ENCODE measurements at regions not wholly inside any gene's neighbourhood (a gene's known extent, or its start where the extent isn't known, plus 50 kb on each side); places are given as distances from the start of the nearest gene placed in this dataset.

DNA sequence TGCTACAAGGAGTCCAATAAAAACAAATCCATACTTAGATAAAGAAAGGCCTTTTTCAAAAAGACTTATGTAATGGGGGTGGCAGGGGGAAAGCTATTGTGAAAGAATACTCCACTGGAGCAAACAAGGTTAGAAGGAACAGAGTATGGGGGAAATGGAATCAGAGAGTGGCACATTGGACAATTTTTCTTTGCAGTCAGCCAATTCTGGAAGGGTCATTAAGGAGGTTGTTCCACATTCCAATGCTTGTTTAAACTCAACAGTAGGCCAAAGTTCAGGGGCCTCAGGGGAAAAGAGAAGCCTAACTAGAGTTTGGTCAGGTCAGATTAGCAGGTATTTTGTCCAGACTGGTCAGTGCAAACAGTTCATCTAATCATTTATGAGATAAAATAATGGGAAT is 105.2 kb upstream of the RESF1 start:
- Histone ChIP-seq H3K4me3 (no peak overlapping the region), H3K9me3 (peaks cover 92% of the 10 kb centered on the region), H3K4me1 (no peaks in the 10 kb centered on the region), H4K20me1 (no peaks in the 10 kb centered on the region), H3K4me2 (no peak overlapping the region), H3K27me3 (no peaks in the 10 kb centered on the region), H3K9ac (no peak overlapping the region), H3K36me3 (no peaks in the 10 kb centered on the region), H3K27ac (no peak overlapping the region)
- no peak for TF ChIP-seq Cebpa-rat (IDR thresholded peaks at IDR 0.05)

DNA sequence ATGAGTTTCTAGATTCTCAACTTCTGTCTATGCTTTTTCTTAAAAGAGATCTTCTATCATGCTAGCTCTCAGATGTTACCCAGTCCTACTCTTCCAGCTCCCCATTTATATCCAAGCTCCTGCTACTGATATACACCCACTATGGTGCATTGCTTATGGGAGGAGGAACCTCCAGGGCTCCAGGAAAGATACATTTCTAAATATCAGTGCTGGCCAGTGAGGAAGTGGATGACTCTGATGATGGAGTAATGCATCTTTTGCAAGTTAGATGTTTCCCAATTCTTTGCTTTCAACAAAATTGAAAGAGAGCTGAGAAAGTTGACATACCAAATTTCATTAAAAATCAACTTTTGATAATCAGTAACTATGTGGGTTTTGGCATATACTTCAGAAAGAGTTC is 105.7 kb upstream of the RESF1 start:
- no peaks in the 10 kb centered on the region for H3K36me3 ChIP-seq
- H3K9ac ChIP-seq = no peak overlapping the region
- no peak overlapping the region for H3K4me2 ChIP-seq
- no peak overlapping the region for H3K4me3 ChIP-seq
- no peaks in the 10 kb centered on the region for H3K4me1 ChIP-seq
- H3K27ac ChIP-seq = no peak overlapping the region
- no peak for TF ChIP-seq Cebpa-rat (IDR thresholded peaks at IDR 0.05)
- no peaks in the 10 kb centered on the region for H3K27me3 ChIP-seq
- H4K20me1 ChIP-seq = no peaks in the 10 kb centered on the region
- peaks cover 92% of the 10 kb centered on the region for H3K9me3 ChIP-seq

DNA sequence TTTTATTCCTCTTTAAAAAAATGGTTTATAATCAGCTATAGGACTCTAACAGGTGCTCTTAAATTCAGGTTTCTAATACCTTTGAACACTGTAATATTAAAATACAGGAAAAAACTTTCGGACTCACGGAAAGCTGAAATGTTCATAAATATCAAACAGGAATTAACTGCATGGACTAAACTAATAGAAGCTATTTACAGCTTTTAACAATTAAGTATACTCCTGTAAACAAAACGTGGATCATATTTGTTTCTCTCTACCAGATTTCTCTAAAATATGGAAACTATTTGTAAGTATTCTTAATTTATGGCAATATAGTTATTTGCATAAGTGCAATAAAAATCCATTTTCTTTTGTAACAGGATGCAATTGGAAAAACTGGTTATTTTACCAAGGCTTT is 108.9 kb upstream of the RESF1 start:
- Histone ChIP-seq H3K9me3 (peaks cover 96% of the 10 kb centered on the region), H3K4me2 (no peak overlapping the region), H4K20me1 (no peaks in the 10 kb centered on the region), H3K9ac (no peak overlapping the region), H3K36me3 (no peaks in the 10 kb centered on the region), H3K4me1 (peaks cover 2% of the 10 kb centered on the region; the same call in 1 of the 2 replicates), H3K27ac (no peak overlapping the region), H3K4me3 (no peak overlapping the region), H3K27me3 (no peaks in the 10 kb centered on the region)
- TF ChIP-seq Cebpa-rat (IDR thresholded peaks at IDR 0.05) = no peak

DNA sequence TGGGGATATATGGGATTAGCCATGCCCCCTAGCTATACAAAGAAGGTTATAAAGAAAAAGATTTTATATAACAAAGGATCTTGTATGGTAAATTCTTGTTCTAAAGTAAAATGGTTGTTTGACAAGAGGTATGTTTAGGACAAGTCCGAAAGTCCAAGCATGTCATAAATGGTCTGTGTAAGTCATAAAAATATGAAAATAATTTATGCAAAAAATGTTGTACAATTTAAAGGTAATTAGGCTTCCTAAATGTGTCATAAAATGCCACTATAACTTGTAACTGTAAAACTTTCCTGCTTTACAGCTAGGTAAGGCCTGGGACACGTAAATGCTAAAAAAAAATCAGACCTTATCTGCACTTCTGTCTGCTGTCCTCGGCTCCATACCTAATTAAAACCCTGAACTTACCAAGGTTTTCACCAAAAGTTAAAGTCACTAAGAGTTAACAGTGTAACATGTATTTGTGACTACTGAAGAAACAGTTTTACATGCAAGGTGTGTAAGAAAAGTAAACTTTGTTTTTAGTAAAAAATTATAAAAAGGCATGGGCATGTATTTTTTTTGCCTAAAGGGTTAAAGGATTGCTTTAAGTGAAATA is 110.0 kb upstream of the RESF1 start:
- Histone ChIP-seq H4K20me1 (no peaks in the 10 kb centered on the region), H3K4me3 (no peak overlapping the region)

DNA sequence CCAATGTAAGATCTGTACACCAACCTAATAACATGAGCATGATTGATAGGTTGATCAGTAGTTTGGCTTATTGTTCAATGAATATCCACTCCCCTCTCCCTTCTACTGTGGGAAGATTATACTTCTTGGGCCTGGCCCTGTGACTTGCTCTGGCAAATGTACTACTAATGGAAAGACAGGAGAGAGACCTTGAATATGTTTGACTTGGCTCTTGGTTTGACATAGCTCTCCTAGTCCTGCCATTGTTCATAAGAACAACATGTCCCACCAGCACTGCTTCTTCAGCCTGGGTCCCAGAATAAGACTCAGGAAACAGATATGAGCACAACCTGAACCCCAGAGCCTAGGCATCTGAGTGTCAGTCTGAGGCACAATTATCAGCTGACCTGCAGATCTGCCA is 112.8 kb upstream of the RESF1 start:
- H3K27me3 ChIP-seq = no peaks in the 10 kb centered on the region
- peaks cover 97% of the 10 kb centered on the region for H3K9me3 ChIP-seq
- H3K27ac ChIP-seq = no peak overlapping the region
- H4K20me1 ChIP-seq = no peaks in the 10 kb centered on the region
- H3K9ac ChIP-seq = no peak overlapping the region
- peaks cover 23% of the 10 kb centered on the region; the same call in 1 of the 2 replicates for H3K4me1 ChIP-seq
- H3K36me3 ChIP-seq = no peaks in the 10 kb centered on the region
- no peak for TF ChIP-seq Cebpa-rat (IDR thresholded peaks at IDR 0.05)
- no peak overlapping the region for H3K4me2 ChIP-seq
- no peak overlapping the region for H3K4me3 ChIP-seq

More for the DNA sequence above, 110.0 kb upstream of the RESF1 start:
- no peak for TF ChIP-seq Cebpa-rat (IDR thresholded peaks at IDR 0.05)
- no peak overlapping the region for H3K4me2 ChIP-seq
- peaks cover 96% of the 10 kb centered on the region for H3K9me3 ChIP-seq
- no peaks in the 10 kb centered on the region for H3K36me3 ChIP-seq
- H3K4me1 ChIP-seq = peaks cover 13% of the 10 kb centered on the region; the same call in 1 of the 2 replicates
- no peaks in the 10 kb centered on the region for H3K27me3 ChIP-seq
- H3K9ac ChIP-seq = no peak overlapping the region
- no peak overlapping the region for H3K27ac ChIP-seq

DNA sequence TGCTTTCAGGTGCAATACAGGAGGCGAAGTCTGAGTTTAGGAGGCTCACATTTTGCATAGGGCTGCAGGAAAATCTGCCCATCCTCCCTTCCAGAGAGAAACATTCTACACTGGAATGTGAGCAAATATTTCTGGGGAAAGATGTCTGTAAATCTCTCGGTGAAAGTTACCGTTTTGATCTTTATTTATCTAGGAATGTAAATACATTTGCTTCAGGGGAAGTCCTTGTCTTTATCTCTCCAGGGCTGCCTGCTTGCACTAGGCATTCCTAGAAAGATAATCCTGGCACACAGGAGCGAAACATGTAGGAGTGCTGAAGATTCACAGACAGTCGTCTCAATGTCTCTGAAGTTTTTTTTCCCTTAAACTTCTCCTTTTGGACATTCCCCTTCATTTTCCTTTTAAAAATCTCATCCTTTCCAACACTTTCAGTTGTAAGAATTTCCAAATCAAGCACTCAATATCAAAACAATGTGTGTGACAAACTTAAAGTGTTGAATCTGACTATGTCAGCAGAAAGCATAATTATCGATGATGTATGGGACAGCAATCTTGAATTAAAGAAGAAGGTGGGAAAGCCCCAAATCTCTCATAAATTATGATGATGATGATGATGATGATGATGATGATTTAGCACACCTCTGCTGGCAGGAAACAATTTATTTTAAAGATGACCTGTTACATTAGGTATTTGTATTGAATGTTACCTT is 113.4 kb upstream of the RESF1 start:
- Histone ChIP-seq H3K4me1 (peaks cover 23% of the 10 kb centered on the region; the same call in 1 of the 2 replicates), H3K4me2 (no peak overlapping the region), H3K4me3 (no peak overlapping the region), H4K20me1 (no peaks in the 10 kb centered on the region), H3K9ac (no peak overlapping the region), H3K27me3 (no peaks in the 10 kb centered on the region), H3K36me3 (no peaks in the 10 kb centered on the region), H3K27ac (no peak overlapping the region), H3K9me3 (peaks cover 93% of the 10 kb centered on the region)
- TF ChIP-seq Cebpa-rat (IDR thresholded peaks at IDR 0.05) = no peak

DNA sequence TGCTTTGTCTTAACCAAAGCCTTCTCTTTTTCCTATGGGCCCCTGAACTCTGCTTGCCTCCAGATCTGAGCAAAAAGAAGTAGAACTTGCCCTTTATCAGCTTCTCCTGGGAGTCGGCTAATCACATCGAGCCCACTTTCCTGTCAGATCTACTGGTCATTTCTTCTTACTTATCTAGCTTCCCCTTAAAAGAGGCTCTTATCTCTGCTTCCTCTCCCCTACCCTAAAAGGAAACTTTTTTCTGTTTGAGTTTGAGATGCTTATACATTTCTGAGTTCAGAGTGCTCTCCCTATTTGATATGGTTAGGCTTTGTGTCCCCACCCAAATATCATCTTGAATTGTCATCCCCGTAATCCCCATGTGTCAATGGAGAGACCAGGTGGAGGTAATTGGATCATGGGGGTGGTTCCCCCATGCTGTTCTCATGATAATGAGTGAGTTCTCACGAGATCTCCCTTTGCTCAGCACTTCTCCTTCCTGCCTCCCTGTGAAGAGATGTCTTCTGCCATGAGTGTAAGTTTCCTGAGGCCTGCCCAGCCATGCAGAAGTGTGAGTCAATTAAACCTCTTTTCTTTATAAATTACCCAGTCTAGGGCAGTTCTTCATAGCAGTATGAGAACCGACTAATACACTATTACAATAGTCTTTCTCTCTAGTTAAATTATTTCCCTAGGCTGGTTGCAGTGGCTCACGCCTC is 114.7 kb upstream of the AMN1 start:
- Histone ChIP-seq H3K27me3 (no peaks in the 10 kb centered on the region), H3K36me3 (no peaks in the 10 kb centered on the region), H3K4me3 (no peak overlapping the region), H3K9ac (no peak overlapping the region), H4K20me1 (no peaks in the 10 kb centered on the region), H3K4me2 (no peak overlapping the region), H3K4me1 (peaks cover 23% of the 10 kb centered on the region; the same call in 1 of the 2 replicates), H3K9me3 (peaks cover 82% of the 10 kb centered on the region), H3K27ac (no peak overlapping the region; the same call in 1 of the 2 replicates)
- TF ChIP-seq Cebpa-rat (IDR thresholded peaks at IDR 0.05) = no peak

DNA sequence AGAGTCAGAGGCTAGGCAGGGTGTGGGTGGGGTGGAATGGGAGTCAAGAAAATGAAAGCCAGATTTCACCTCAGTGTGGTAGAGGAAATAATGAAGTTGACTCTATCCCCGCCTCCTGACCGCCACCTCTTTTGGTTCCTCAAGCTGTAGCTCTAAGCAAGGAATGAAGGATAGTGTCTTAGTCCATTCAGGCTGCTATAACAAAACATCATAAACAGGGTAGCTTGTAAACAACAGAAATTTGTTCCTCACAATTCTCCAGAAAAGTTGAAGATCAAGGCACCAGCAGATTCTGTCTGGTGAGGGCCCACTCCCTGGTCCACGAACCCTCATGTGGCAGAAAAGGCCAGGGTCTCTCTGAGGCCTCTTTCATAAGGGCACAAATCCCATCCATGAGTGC is 109.1 kb upstream of the AMN1 start:
- H3K4me2 ChIP-seq = no peak overlapping the region
- H3K4me3 ChIP-seq = no peak overlapping the region
- H3K27me3 ChIP-seq = no peaks in the 10 kb centered on the region
- no peak overlapping the region for H3K9ac ChIP-seq
- H3K36me3 ChIP-seq = no peaks in the 10 kb centered on the region
- peaks cover 24% of the 10 kb centered on the region for H3K4me1 ChIP-seq
- TF ChIP-seq Cebpa-rat (IDR thresholded peaks at IDR 0.05) = no peak
- H3K27ac ChIP-seq = no peak overlapping the region
- no peaks in the 10 kb centered on the region for H4K20me1 ChIP-seq
- H3K9me3 ChIP-seq = peaks cover 82% of the 10 kb centered on the region

DNA sequence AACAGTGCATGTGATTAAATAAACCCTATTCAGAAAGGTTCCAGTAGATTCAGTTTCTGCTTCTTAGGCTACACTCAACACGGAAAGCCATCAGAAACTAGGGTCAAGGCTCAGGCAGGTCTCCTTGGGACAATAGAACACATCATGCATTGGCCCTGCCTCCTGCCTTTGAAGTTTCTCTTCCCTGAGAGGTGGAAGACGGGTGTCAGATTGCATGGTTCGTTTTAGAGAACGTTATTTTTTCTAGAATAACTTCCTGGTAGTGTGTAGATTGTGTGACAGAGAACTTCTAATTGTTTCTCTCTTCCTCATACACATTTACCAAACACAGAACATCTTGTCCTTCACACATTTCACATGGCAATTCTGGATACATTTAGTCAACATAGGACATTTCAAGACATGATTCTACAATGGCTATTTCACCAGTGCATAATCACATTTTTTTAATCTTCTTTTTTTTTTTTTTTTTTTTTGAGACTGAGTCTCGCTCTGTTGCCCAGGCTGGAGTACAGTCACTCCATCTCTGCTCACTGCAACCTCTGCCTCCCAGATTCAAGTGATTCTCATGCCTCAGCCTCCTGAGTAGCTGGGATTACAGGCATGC is 106.6 kb upstream of the AMN1 start:
- H3K9ac ChIP-seq = no peak overlapping the region
- no peak overlapping the region for H3K27ac ChIP-seq
- H3K9me3 ChIP-seq = peaks cover 85% of the 10 kb centered on the region
- no peak overlapping the region for H3K4me3 ChIP-seq
- H3K36me3 ChIP-seq = no peaks in the 10 kb centered on the region
- no peaks in the 10 kb centered on the region for H4K20me1 ChIP-seq
- TF ChIP-seq Cebpa-rat (IDR thresholded peaks at IDR 0.05) = no peak
- H3K4me2 ChIP-seq = no peak overlapping the region
- no peaks in the 10 kb centered on the region for H3K27me3 ChIP-seq
- peaks cover 37% of the 10 kb centered on the region for H3K4me1 ChIP-seq

DNA sequence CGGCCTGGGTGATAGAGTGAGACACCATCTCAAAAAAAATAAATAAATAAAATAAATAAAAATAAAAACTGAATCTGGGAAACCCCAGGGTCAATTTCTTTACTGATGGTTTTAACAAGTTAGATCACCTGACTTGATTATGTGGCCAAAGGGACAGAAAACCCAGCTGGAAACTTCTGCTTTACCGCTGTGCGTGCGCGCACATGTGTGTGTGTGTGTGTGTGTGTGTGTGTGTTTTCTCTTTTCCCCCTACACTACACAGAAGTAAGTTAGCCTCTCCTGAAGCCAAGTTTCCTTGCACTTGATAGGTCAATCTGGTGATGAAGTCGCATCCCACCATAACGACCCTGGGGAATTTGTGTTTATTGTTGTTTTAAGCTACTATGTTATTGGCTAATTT is 105.3 kb upstream of the AMN1 start:
- H3K27ac ChIP-seq = peak overlapping the region; percentile 70
- H3K4me1 ChIP-seq = peaks cover 37% of the 10 kb centered on the region
- H3K27me3 ChIP-seq = no peaks in the 10 kb centered on the region
- H3K4me3 ChIP-seq = 0 out of 2 replicates have a peak overlapping the region, but pooled peaks have one; percentile 25
- H3K9me3 ChIP-seq = peaks cover 92% of the 10 kb centered on the region
- H3K36me3 ChIP-seq = no peaks in the 10 kb centered on the region
- H4K20me1 ChIP-seq = no peaks in the 10 kb centered on the region
- TF ChIP-seq Cebpa-rat (IDR thresholded peaks at IDR 0.05) = no peak
- H3K9ac ChIP-seq = no peak overlapping the region
- H3K4me2 ChIP-seq = peak overlapping the region; percentile 69
